HL-60 (cell line): ENCODE measurements at regions not wholly inside any gene's neighbourhood (a gene's known extent, or its start where the extent isn't known, plus 50 kb on each side); places are given as distances from the start of the nearest gene placed in this dataset.

Source experiments
- DNase-seq, 2 experiments: peaks; one replicate each; pipeline ENCODE4 v3.0.0-alpha.2; 2010 to 2020; ENCODE audit warnings: low read depth in 1 of 2, low spot score in 1 of 2
- H3K27ac ChIP-seq: fragments of 250-450 bp; sonication (Bioruptor Pico); replicated peaks from 2 replicates; pipeline ENCODE4 v1.5.1; 2020; ENCODE audit warnings: mild to moderate bottlenecking, moderate library complexity
- H3K27me3 ChIP-seq: fragments of 250-450 bp; sonication (Bioruptor Pico); 2 replicates; pipeline ENCODE4 v1.5.1; 2021; ENCODE audit warnings: mild to moderate bottlenecking, moderate library complexity; ENCODE audit not compliant: insufficient read depth, poor library complexity, severe bottlenecking
- H3K4me3 ChIP-seq: replicated peaks from 2 replicates; pipeline ENCODE4 v1.5.1; 2011; ENCODE audit warnings: mild to moderate bottlenecking, control low read depth, low read length; ENCODE audit not compliant: insufficient read depth
- GABPA ChIP-seq: IDR thresholded peaks from 2 replicates; pipeline ENCODE4 v1.6.1; 2012; ENCODE audit warnings: low read depth
- POLR2AphosphoS5 ChIP-seq: IDR thresholded peaks from 2 replicates; pipeline ENCODE4 v1.6.1; 2012; ENCODE audit warnings: low read depth
- SPI1 ChIP-seq: IDR thresholded peaks from 2 replicates; pipeline ENCODE4 v1.6.1; 2012; ENCODE audit warnings: low read depth, mild to moderate bottlenecking, borderline replicate concordance
- TF ChIP-seq, protein P1 (sequence below): IDR thresholded peaks from 2 replicates; pipeline ENCODE4 v1.6.1; 2012; ENCODE audit warnings: low read depth; ENCODE audit not compliant: insufficient replicate concordance
- TF ChIP-seq, protein P2 (sequence below): IDR thresholded peaks from one replicate; pipeline ENCODE4 v1.5.1; 2011; ENCODE audit warnings: low read length, control low read depth, inconsistent platforms; ENCODE audit not compliant: insufficient read depth

- TF ChIP-seq, protein P1, sequence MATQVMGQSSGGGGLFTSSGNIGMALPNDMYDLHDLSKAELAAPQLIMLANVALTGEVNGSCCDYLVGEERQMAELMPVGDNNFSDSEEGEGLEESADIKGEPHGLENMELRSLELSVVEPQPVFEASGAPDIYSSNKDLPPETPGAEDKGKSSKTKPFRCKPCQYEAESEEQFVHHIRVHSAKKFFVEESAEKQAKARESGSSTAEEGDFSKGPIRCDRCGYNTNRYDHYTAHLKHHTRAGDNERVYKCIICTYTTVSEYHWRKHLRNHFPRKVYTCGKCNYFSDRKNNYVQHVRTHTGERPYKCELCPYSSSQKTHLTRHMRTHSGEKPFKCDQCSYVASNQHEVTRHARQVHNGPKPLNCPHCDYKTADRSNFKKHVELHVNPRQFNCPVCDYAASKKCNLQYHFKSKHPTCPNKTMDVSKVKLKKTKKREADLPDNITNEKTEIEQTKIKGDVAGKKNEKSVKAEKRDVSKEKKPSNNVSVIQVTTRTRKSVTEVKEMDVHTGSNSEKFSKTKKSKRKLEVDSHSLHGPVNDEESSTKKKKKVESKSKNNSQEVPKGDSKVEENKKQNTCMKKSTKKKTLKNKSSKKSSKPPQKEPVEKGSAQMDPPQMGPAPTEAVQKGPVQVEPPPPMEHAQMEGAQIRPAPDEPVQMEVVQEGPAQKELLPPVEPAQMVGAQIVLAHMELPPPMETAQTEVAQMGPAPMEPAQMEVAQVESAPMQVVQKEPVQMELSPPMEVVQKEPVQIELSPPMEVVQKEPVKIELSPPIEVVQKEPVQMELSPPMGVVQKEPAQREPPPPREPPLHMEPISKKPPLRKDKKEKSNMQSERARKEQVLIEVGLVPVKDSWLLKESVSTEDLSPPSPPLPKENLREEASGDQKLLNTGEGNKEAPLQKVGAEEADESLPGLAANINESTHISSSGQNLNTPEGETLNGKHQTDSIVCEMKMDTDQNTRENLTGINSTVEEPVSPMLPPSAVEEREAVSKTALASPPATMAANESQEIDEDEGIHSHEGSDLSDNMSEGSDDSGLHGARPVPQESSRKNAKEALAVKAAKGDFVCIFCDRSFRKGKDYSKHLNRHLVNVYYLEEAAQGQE = no peak
- no peak for TF ChIP-seq GABPA
- TF ChIP-seq, protein P2, sequence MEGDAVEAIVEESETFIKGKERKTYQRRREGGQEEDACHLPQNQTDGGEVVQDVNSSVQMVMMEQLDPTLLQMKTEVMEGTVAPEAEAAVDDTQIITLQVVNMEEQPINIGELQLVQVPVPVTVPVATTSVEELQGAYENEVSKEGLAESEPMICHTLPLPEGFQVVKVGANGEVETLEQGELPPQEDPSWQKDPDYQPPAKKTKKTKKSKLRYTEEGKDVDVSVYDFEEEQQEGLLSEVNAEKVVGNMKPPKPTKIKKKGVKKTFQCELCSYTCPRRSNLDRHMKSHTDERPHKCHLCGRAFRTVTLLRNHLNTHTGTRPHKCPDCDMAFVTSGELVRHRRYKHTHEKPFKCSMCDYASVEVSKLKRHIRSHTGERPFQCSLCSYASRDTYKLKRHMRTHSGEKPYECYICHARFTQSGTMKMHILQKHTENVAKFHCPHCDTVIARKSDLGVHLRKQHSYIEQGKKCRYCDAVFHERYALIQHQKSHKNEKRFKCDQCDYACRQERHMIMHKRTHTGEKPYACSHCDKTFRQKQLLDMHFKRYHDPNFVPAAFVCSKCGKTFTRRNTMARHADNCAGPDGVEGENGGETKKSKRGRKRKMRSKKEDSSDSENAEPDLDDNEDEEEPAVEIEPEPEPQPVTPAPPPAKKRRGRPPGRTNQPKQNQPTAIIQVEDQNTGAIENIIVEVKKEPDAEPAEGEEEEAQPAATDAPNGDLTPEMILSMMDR = no peak
- no peak for TF ChIP-seq POLR2AphosphoS5
- no peak for TF ChIP-seq SPI1
- Histone ChIP-seq H3K27ac (no peak overlapping the region), H3K27me3 (no peaks in the 10 kb centered on the region), H3K4me3 (no peak overlapping the region)
- DNase-seq = no peak
Measured at GRCh38 chr9:22617156-22617555, 170.5 kb downstream of the DMRTA1 start.

GRCh38 chr9:22622815-22623214 is 176.2 kb downstream of the DMRTA1 start:
- Histone ChIP-seq H3K4me3 (no peak overlapping the region), H3K27ac (no peak overlapping the region), H3K27me3 (no peaks in the 10 kb centered on the region)
- TF ChIP-seq, protein P2 = no peak
- TF ChIP-seq POLR2AphosphoS5 = no peak
- TF ChIP-seq GABPA = no peak
- TF ChIP-seq, protein P1 = no peak
- no peak for TF ChIP-seq SPI1
- no peak for DNase-seq

DNA sequence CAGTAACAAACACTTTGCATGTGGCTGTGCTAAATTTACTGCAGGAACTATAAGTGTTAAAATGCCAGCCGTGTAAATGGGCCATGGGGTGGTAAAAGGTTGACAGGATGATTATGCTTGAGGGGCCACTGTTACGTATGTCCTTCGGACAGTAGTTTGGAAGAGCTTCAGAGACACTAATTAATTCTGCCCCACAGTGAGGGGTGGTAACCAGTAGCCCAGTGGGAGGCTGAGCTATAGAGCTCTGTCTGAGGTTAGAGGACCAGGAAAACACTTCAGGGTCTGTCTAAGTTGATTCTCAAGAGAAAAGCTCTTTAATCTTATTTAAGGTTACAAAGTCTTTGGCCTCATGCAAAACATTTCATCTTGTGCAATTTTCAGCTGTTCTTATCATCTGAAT is 176.6 kb downstream of the DMRTA1 start:
- no peak overlapping the region for H3K4me3 ChIP-seq
- no peak overlapping the region for H3K27ac ChIP-seq
- no peak for DNase-seq
- H3K27me3 ChIP-seq = no peaks in the 10 kb centered on the region
- TF ChIP-seq, protein P2 = no peak
- TF ChIP-seq, protein P1 = no peak
